Gastrocnemius medialis (tissue), 4 donors: ENCODE measurements at regions not wholly inside any gene's neighbourhood (a gene's known extent, or its start where the extent isn't known, plus 50 kb on each side); places are given as distances from the start of the nearest gene placed in this dataset.

Experiments used
- CTCF ChIP-seq, 5 experiments: fragments of 450-650 bp in 3 of 5; fragments of 200-600 bp in 2 of 5; sonication (generic) in 2 of 5; IDR thresholded peaks in 4 of 5; conservative IDR thresholded peaks in 1 of 5; 1 replicate in 4 of 5; 2 replicates in 1 of 5; pipeline ENCODE4 v1.5.1; 2016 to 2019; ENCODE audit warnings: antibody characterized with exemption in 5 of 5, mild to moderate bottlenecking in 3 of 5, moderate library complexity in 3 of 5
- POLR2A ChIP-seq, 2 donors: fragments of 450-650 bp; IDR thresholded peaks; one replicate each; pipeline ENCODE4 v1.6.1; 2017; ENCODE audit warnings: antibody characterized with exemption in 2 of 2, mild to moderate bottlenecking in 2 of 2, moderate library complexity in 2 of 2

GRCh38 chr13:76703216-76703615 lies 183.0 kb downstream of the KCTD12 start:
- no peak for TF ChIP-seq CTCF (IDR thresholded peaks at IDR 0.05 in 4 of 5, conservative IDR thresholded peaks at IDR 0.05 in 1 of 5)
- TF ChIP-seq POLR2A (IDR thresholded peaks at IDR 0.05): no peak
